SU-DHL-6 (cell line): ENCODE measurements at regions not wholly inside any gene's neighbourhood (a gene's known extent, or its start where the extent isn't known, plus 50 kb on each side); places are given as distances from the start of the nearest gene placed in this dataset.

Experiments used
- H2AFZ ChIP-seq: fragments of 200-600 bp; sonication (generic); 2 replicates; pipeline ENCODE4 v1.6.1; 2014; ENCODE audit warnings: low read depth, mild to moderate bottlenecking, moderate library complexity, mixed read lengths, antibody characterized with exemption, low read length; ENCODE audit not compliant: severe bottlenecking
- H3F3A ChIP-seq: fragments of 200-600 bp; shearing (Covaris generic); 2 replicates; pipeline ENCODE4 v1.6.0; 2016; ENCODE audit warnings: antibody characterized with exemption, mild to moderate bottlenecking; ENCODE audit not compliant: insufficient read depth
- H3K27ac ChIP-seq: fragments of 200-600 bp; sonication (generic); 2 replicates; pipeline ENCODE4 v1.5.1; 2016; ENCODE audit warnings: low read depth, mild to moderate bottlenecking, low read length, moderate library complexity, mixed read lengths
- H3K27me3 ChIP-seq: fragments of 200-600 bp; sonication (generic), shearing (Covaris generic); 2 replicates; pipeline ENCODE4 v1.6.0; 2014; ENCODE audit warnings: mild to moderate bottlenecking, low read length
- H3K36me3 ChIP-seq: fragments of 200-600 bp; sonication (generic); 2 replicates; pipeline ENCODE4 v1.6.1; 2014; ENCODE audit warnings: mild to moderate bottlenecking, low read length, mixed read lengths
- H3K4me2 ChIP-seq: fragments of 300-600, 200-600 bp; shearing (Covaris generic), sonication (generic); 2 replicates; pipeline ENCODE4 v1.6.0; 2014; ENCODE audit warnings: low read length, low read depth, mild to moderate bottlenecking; ENCODE audit not compliant: poor library complexity, severe bottlenecking
- H3K4me3 ChIP-seq: fragments of 200-600 bp; sonication (generic); 2 replicates; pipeline ENCODE4 v1.5.1; 2014; ENCODE audit warnings: antibody characterized with exemption, low read length, mild to moderate bottlenecking, mixed read lengths; ENCODE audit not compliant: insufficient read depth, poor library complexity, severe bottlenecking
- H3K79me2 ChIP-seq: fragments of 200-600 bp; sonication (generic); 2 replicates; pipeline ENCODE4 v1.6.1; 2014; ENCODE audit warnings: mild to moderate bottlenecking, low read length, moderate library complexity; ENCODE audit not compliant: insufficient read depth
- H3K9ac ChIP-seq: fragments of 200-600 bp; sonication (generic); 2 replicates; pipeline ENCODE4 v1.7.0; 2014; ENCODE audit warnings: mild to moderate bottlenecking, low read length
- H3K9me2 ChIP-seq: fragments of 200-600 bp; sonication (generic); replicated peaks from 2 replicates; pipeline ENCODE4 v1.6.1; 2014; ENCODE audit warnings: low read length; ENCODE audit not compliant: insufficient read depth
- H3K9me3 ChIP-seq: fragments of 200-600 bp; sonication (generic); 2 replicates; pipeline ENCODE4 v1.6.1; 2014; ENCODE audit warnings: low read length, mixed read lengths; ENCODE audit not compliant: insufficient read depth
- H4K20me1 ChIP-seq: fragments of 200-600 bp; sonication (generic); 2 replicates; pipeline ENCODE4 v1.6.1; 2014; ENCODE audit warnings: low read depth, mild to moderate bottlenecking, antibody characterized with exemption, low read length, moderate library complexity, mixed read lengths
- CTCF ChIP-seq: fragments of 200-600 bp; sonication (generic); IDR thresholded peaks from one replicate; pipeline ENCODE4 v1.5.1; 2017; ENCODE audit warnings: antibody characterized with exemption, mild to moderate bottlenecking, low read length, moderate library complexity; ENCODE audit not compliant: insufficient read depth, poor library complexity, severe bottlenecking
- EZH2phosphoT487 ChIP-seq: fragments of 200-600 bp; sonication (generic), shearing (Covaris generic); conservative IDR thresholded peaks from 2 replicates; pipeline ENCODE4 v1.6.1; 2018; ENCODE audit warnings: mild to moderate bottlenecking, antibody characterized with exemption, low read length, moderate library complexity, mixed read lengths

- Histone ChIP-seq H3K36me3 (no peaks in the 10 kb centered on the region), H3K9me3 (no peaks in the 10 kb centered on the region), H3K27ac (no peak overlapping the region), H3K4me2 (no peak overlapping the region), H3K27me3 (no peaks in the 10 kb centered on the region), H3K4me3 (no peak overlapping the region), H3K79me2 (no peaks in the 10 kb centered on the region), H3K9ac (no peak overlapping the region), H3F3A (no peaks in the 10 kb centered on the region), H4K20me1 (no peaks in the 10 kb centered on the region), H3K9me2 (no peaks in the 10 kb centered on the region; the same call in 1 of the 2 replicates), H2AFZ (no peak overlapping the region)
- TF ChIP-seq EZH2phosphoT487 (no peak), CTCF (no peak)
Measured at GRCh38 chr12:86959766-86960458, 703.7 kb upstream of the MGAT4C start.

GRCh38 chr12:86950444-86950843, 694.3 kb upstream of the MGAT4C start:
- H3K9me3 ChIP-seq: no peaks in the 10 kb centered on the region
- no peak overlapping the region for H3K4me3 ChIP-seq
- H3K4me2 ChIP-seq: no peak overlapping the region
- H4K20me1 ChIP-seq: no peaks in the 10 kb centered on the region
- H3K27me3 ChIP-seq: no peaks in the 10 kb centered on the region
- H3K36me3 ChIP-seq: no peaks in the 10 kb centered on the region
- no peak overlapping the region for H3K9ac ChIP-seq
- no peaks in the 10 kb centered on the region for H3K9me2 ChIP-seq
- no peak overlapping the region for H2AFZ ChIP-seq
- no peak overlapping the region for H3K27ac ChIP-seq
- TF ChIP-seq EZH2phosphoT487 (no peak), CTCF (no peak)
- no peaks in the 10 kb centered on the region for H3K79me2 ChIP-seq
- no peaks in the 10 kb centered on the region for H3F3A ChIP-seq

GRCh38 chr12:86950043-86950442, 693.9 kb upstream of the MGAT4C start:
- H3K36me3 ChIP-seq: no peaks in the 10 kb centered on the region
- H3K4me2 ChIP-seq: no peak overlapping the region
- TF ChIP-seq CTCF: no peak
- TF ChIP-seq EZH2phosphoT487: no peak
- H3K79me2 ChIP-seq: no peaks in the 10 kb centered on the region
- no peaks in the 10 kb centered on the region for H4K20me1 ChIP-seq
- no peak overlapping the region for H3K27ac ChIP-seq
- H3K9me3 ChIP-seq: no peaks in the 10 kb centered on the region
- H3K4me3 ChIP-seq: no peak overlapping the region
- H3K9me2 ChIP-seq: no peaks in the 10 kb centered on the region
- H3F3A ChIP-seq: no peaks in the 10 kb centered on the region
- no peak overlapping the region for H2AFZ ChIP-seq
- H3K9ac ChIP-seq: no peak overlapping the region
- H3K27me3 ChIP-seq: no peaks in the 10 kb centered on the region
